Testis (tissue), 2 donors: ENCODE measurements at regions not wholly inside any gene's neighbourhood (a gene's known extent, or its start where the extent isn't known, plus 50 kb on each side); places are given as distances from the start of the nearest gene placed in this dataset.

Source experiments
- POLR2A ChIP-seq: fragments of 450-650 bp; IDR thresholded peaks from one replicate; pipeline ENCODE4 v1.6.1; 2017; ENCODE audit warnings: antibody characterized with exemption, mild to moderate bottlenecking, moderate library complexity
- TF ChIP-seq, protein P1 (sequence below), 3 experiments: fragments of 450-650 bp in 2 of 3; fragments of 200-600 bp in 1 of 3; sonication (generic) in 1 of 3; IDR thresholded peaks; one replicate each; pipeline ENCODE4 v1.5.1; 2016 to 2019; ENCODE audit warnings: antibody characterized with exemption in 3 of 3, mild to moderate bottlenecking in 2 of 3, moderate library complexity in 1 of 3

DNA sequence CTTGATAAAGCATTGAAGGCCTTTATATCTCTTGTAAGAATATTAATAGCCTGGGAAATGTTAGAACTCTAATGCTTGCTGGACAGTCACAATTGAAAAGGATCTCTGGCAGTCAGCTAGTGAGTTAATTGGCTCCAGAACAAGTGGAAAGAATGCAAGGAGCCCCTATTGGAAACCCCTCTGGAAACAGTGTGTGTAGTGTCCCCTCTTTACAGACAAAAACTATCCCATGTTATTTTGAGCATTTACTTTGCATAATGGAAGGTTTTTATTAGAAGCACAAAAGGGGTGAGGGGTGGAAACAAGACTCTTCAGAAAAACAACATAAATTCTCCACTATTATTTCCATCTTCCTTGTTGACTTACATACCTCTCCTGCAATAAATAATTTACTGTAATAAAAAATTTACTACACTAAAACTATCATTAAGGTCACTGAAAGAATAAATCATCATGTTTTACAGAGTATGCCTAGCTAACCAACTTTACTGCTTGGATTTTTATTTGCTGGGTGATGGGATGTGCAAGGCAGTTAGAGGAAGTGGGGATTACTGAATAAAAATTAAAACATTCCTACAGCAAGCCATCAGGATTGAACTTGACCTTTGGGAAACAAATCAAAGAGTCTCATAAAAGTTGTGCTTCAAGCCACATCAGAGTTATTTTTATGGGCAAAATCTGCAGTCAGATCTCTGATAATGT is 610.4 kb downstream of the TBC1D4 start:
- TF ChIP-seq, protein P1, sequence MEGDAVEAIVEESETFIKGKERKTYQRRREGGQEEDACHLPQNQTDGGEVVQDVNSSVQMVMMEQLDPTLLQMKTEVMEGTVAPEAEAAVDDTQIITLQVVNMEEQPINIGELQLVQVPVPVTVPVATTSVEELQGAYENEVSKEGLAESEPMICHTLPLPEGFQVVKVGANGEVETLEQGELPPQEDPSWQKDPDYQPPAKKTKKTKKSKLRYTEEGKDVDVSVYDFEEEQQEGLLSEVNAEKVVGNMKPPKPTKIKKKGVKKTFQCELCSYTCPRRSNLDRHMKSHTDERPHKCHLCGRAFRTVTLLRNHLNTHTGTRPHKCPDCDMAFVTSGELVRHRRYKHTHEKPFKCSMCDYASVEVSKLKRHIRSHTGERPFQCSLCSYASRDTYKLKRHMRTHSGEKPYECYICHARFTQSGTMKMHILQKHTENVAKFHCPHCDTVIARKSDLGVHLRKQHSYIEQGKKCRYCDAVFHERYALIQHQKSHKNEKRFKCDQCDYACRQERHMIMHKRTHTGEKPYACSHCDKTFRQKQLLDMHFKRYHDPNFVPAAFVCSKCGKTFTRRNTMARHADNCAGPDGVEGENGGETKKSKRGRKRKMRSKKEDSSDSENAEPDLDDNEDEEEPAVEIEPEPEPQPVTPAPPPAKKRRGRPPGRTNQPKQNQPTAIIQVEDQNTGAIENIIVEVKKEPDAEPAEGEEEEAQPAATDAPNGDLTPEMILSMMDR (IDR thresholded peaks at IDR 0.05), result no peak
- no peak for TF ChIP-seq POLR2A
